GM12872 (cell line): ENCODE measurements at regions not wholly inside any gene's neighbourhood (a gene's known extent, or its start where the extent isn't known, plus 50 kb on each side); places are given as distances from the start of the nearest gene placed in this dataset.

Experiments used
- CTCF ChIP-seq: IDR thresholded peaks from 3 replicates; pipeline ENCODE4 v1.5.1; 2011; ENCODE audit warnings: low read depth, mild to moderate bottlenecking, low read length, moderate library complexity; ENCODE audit not compliant: insufficient read depth

- TF ChIP-seq CTCF = no peak
Measured at GRCh38 chr22:46067159-46068111, 82.9 kb upstream of the PPARA start.

DNA sequence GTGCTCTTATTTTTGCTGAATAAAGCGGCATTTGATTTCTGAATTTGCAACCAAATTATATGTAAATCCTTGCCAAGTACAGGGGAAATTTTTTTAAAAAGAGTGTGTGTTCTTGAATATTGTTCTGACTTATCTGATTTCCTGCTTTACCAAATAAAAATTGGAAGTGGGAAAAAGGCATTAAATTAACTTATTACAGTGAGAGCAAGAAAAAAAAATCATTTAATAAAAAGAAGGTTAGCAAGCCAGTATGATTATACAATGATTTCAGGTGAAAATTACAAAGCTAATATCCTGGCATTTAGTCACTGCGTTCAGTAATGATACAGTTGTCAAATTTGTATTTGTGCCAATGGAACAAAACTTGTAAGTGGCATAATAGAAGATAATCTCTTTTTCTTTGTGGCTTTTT lies 82.1 kb upstream of the PPARA start:
- TF ChIP-seq CTCF = no peak

DNA sequence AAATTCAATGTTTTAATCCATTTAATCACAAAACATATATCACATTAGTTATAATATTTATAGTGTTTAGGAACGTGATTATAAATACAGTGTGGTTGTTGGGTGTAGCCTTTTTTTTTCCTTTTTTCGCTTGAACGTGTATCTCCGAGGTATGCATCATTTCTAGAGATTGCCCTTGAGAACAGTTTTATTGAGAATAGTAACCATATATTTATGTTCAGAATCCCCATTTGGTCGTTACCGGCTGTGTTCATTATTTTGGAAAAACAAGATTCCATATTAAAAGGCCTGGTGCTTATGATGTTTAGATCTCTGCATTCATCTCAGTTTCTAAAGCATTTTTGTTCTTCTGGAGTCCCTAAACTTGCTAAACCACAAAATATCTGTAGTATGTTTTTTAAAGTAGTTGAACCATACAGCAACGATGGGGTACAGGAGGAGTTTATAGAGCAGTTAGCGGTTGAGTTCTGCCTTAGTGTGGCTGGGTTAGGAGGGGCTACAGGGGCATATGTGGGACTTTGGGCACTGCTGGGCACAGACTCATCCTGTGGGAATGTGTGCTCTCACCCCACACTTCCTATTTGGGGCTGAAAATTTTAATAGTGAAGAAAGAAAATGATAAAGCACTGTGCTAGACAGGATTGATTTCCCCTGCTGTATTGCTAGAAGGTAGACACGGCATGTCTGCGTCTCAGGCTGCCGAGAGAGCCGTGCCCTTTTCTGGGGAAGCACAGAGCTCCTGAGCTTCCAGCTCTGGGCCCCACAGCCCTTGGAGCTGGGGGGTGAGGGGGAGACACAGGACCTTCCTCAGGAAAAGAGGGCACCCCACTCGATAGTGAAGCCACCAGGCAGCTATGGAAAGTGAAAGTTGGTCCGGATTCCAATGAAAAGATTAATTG lies 81.5 kb upstream of the PPARA start:
- no peak for TF ChIP-seq CTCF

GRCh38 chr22:46069521-46070214 lies 80.7 kb upstream of the PPARA start:
- TF ChIP-seq CTCF = no peak

GRCh38 chr22:46070215-46070802 lies 80.0 kb upstream of the PPARA start:
- TF ChIP-seq CTCF = no peak

- no peak for TF ChIP-seq CTCF
Measured at GRCh38 chr22:46070803-46071450, 79.4 kb upstream of the PPARA start.
